ENCODE measurements at regions not wholly inside any gene's neighbourhood (a gene's known extent, or its start where the extent isn't known, plus 50 kb on each side); places are given as distances from the start of the nearest gene placed in this dataset.

- no peak for TF ChIP-seq POLR2A (IDR thresholded peaks at IDR 0.05)
- TF ChIP-seq CTCF (IDR thresholded peaks at IDR 0.05): no peak
Observed at GRCh38 chr3:150253622-150254021, 154.5 kb upstream of the TSC22D2 start.
